ENCODE measurements at regions not wholly inside any gene's neighbourhood (a gene's known extent, or its start where the extent isn't known, plus 50 kb on each side); places are given as distances from the start of the nearest gene placed in this dataset.

GRCh38 chr2:203592470-203592869, 57.4 kb upstream of the RAPH1 start:
- WGBS, result 79% methylated on average over 2 of the region's 2 CpGs

GRCh38 chr2:203594541-203594940, 59.4 kb upstream of the RAPH1 start:
- intact Hi-C loops (cut with DNase I), result no loop called here

More at GRCh38 chr2:203592470-203592869, 57.4 kb upstream of the RAPH1 start:
- no peaks in the 10 kb centered on the region for H3K4me1 ChIP-seq
- TF ChIP-seq POLR2A (IDR thresholded peaks at IDR 0.05; ENCODE audit: low read depth) (no peak), POLR2AphosphoS5 (IDR thresholded peaks at IDR 0.05) (no peak), CTCF (IDR thresholded peaks at IDR 0.05) (no peak), EP300 (IDR thresholded peaks at IDR 0.05) (no peak)
- H3K36me3 ChIP-seq, result no peaks in the 10 kb centered on the region
- H3K9me3 ChIP-seq, result no peaks in the 10 kb centered on the region
- no peak for DNase-seq (ENCODE audit: extremely low spot score)
- intact Hi-C loops (cut with DNase I), result no loop called here
- H3K27me3 ChIP-seq, result no peaks in the 10 kb centered on the region
- no peak overlapping the region for H3K4me3 ChIP-seq
- no peak overlapping the region for H3K27ac ChIP-seq (replicated peaks in 1 of 4)

GRCh38 chr2:203596183-203596582, 61.1 kb upstream of the RAPH1 start:
- DNase-seq (ENCODE audit: extremely low spot score), result no peak
- no peaks in the 10 kb centered on the region for H3K36me3 ChIP-seq
- H3K27me3 ChIP-seq, result no peaks in the 10 kb centered on the region
- intact Hi-C loops (cut with DNase I), result no loop called here
- no peaks in the 10 kb centered on the region for H3K4me1 ChIP-seq
- WGBS, result 72% methylated on average over 5 of the region's 5 CpGs
- no peak overlapping the region for H3K27ac ChIP-seq (replicated peaks in 1 of 4)
- H3K4me3 ChIP-seq, result no peak overlapping the region
- TF ChIP-seq POLR2A (IDR thresholded peaks at IDR 0.05; ENCODE audit: low read depth) (no peak), POLR2AphosphoS5 (IDR thresholded peaks at IDR 0.05) (no peak), EP300 (IDR thresholded peaks at IDR 0.05) (no peak), CTCF (IDR thresholded peaks at IDR 0.05) (no peak)
- H3K9me3 ChIP-seq, result no peaks in the 10 kb centered on the region

More at GRCh38 chr2:203594541-203594940, 59.4 kb upstream of the RAPH1 start:
- no peaks in the 10 kb centered on the region for H3K36me3 ChIP-seq
- H3K9me3 ChIP-seq, result no peaks in the 10 kb centered on the region
- H3K4me1 ChIP-seq, result no peaks in the 10 kb centered on the region
- no peak for DNase-seq (ENCODE audit: extremely low spot score)
- H3K27me3 ChIP-seq, result no peaks in the 10 kb centered on the region
- H3K27ac ChIP-seq (replicated peaks in 1 of 4), result no peak overlapping the region
- no peak overlapping the region for H3K4me3 ChIP-seq
- no peak for TF ChIP-seq POLR2A (IDR thresholded peaks at IDR 0.05; ENCODE audit: low read depth)

GRCh38 chr2:203599509-203599908, 64.4 kb upstream of the RAPH1 start:
- DNase-seq (ENCODE audit: extremely low spot score), result no peak
- 88% methylated on average over 4 of the region's 4 CpGs for WGBS

GRCh38 chr2:203600286-203600685, 65.2 kb upstream of the RAPH1 start:
- H3K27ac ChIP-seq (replicated peaks in 1 of 4), result no peak overlapping the region
- H3K27me3 ChIP-seq, result no peaks in the 10 kb centered on the region
- 95% methylated on average over 6 of the region's 6 CpGs for WGBS
- H3K36me3 ChIP-seq, result no peaks in the 10 kb centered on the region
- H3K4me1 ChIP-seq, result peaks cover 0 to 12% (median 4%) of the 10 kb centered on the region in 4 donors
- no peak overlapping the region for H3K4me3 ChIP-seq
- TF ChIP-seq POLR2A (IDR thresholded peaks at IDR 0.05; ENCODE audit: low read depth) (no peak), POLR2AphosphoS5 (IDR thresholded peaks at IDR 0.05) (no peak), CTCF (IDR thresholded peaks at IDR 0.05) (no peak), EP300 (IDR thresholded peaks at IDR 0.05) (no peak)
- DNase-seq (ENCODE audit: extremely low spot score), result no peak
- intact Hi-C loops (cut with DNase I), result no loop called here
- H3K9me3 ChIP-seq, result no peaks in the 10 kb centered on the region

More at GRCh38 chr2:203599509-203599908, 64.4 kb upstream of the RAPH1 start:
- intact Hi-C loops (cut with DNase I), result no loop called here
- no peaks in the 10 kb centered on the region for H3K36me3 ChIP-seq
- TF ChIP-seq EP300 (IDR thresholded peaks at IDR 0.05), result no peak
- no peak for TF ChIP-seq POLR2A (IDR thresholded peaks at IDR 0.05; ENCODE audit: low read depth)
- TF ChIP-seq CTCF (IDR thresholded peaks at IDR 0.05), result no peak
- TF ChIP-seq POLR2AphosphoS5 (IDR thresholded peaks at IDR 0.05), result no peak
- H3K9me3 ChIP-seq, result no peaks in the 10 kb centered on the region
- no peaks in the 10 kb centered on the region for H3K27me3 ChIP-seq
- H3K4me3 ChIP-seq, result no peak overlapping the region
- H3K27ac ChIP-seq (replicated peaks in 1 of 4), result no peak overlapping the region
- H3K4me1 ChIP-seq, result peaks cover 0 to 4% (median 0%) of the 10 kb centered on the region in 4 donors

Measured in esophagus muscularis mucosa (tissue), 4 donors.